AG04450 (cell line): ENCODE measurements at regions not wholly inside any gene's neighbourhood (a gene's known extent, or its start where the extent isn't known, plus 50 kb on each side); places are given as distances from the start of the nearest gene placed in this dataset.

ENCODE experiments used
- CTCF ChIA-PET: fragments of 300-600, 350-600 bp; formaldehyde crosslinking; extraction: SDS; loops from one replicate; lab custom pipeline; 2022; ENCODE audit warnings: antibody characterized with exemption, inconsistent platforms; lab: Charles Lee
- POLR2A ChIA-PET: fragments of 350-600 bp; formaldehyde crosslinking; extraction: SDS; loops from one replicate; lab custom pipeline; 2021; ENCODE audit warnings: antibody characterized with exemption, inconsistent platforms; lab: Yijun Ruan, JAX
- DNase-seq: peaks from one replicate; pipeline ENCODE4 v3.0.0-alpha.2; 2011; ENCODE audit warnings: low read depth, low spot score
- H3K27ac ChIP-seq: one replicate; pipeline ENCODE4 v1.5.1; 2012; ENCODE audit warnings: low read depth, low read length, control low read depth
- H3K27me3 ChIP-seq: one replicate; pipeline ENCODE4 v1.6.0; 2012; ENCODE audit warnings: low read length; ENCODE audit not compliant: control insufficient read depth, insufficient read depth
- H3K4me3 ChIP-seq: 2 replicates; pipeline ENCODE4 v1.5.1; 2011; ENCODE audit warnings: mild to moderate bottlenecking, low read depth, low read length, control low read depth
- H3K9me3 ChIP-seq: 2 replicates; pipeline ENCODE4 v1.5.1; 2012; ENCODE audit warnings: low read length; ENCODE audit not compliant: control insufficient read depth, insufficient read depth
- TF ChIP-seq, protein P1 (sequence below): IDR thresholded peaks from 2 replicates; pipeline ENCODE4 v1.5.1; 2011; ENCODE audit warnings: low read depth, low read length, control low read depth, inconsistent platforms

DNA sequence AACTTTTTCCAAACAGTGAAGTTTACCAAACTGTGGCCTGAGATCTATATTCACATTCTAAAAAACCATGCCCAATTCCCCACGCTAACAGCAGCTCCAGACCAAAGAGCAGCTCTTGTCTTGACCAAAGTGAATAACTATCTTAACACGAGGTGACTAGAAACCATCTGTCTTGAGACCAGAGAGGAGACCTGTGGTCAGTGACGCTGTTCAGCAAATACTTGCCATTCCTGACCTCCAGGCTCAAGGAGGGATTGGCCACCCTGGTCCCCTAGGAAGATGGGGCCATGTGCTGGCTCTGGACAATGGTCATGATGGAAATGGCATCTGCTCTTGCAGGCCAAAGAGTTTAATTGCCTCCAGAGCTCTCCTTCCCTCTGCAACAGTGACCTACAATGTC is 104.4 kb upstream of the CD93 start:
- POLR2A ChIA-PET, result no interaction called here
- Histone ChIP-seq H3K27ac (no peak overlapping the region), H3K9me3 (no peaks in the 10 kb centered on the region; the same call in 1 of the 2 replicates), H3K27me3 (peaks cover 9% of the 10 kb centered on the region), H3K4me3 (no peak overlapping the region)
- TF ChIP-seq, protein P1, sequence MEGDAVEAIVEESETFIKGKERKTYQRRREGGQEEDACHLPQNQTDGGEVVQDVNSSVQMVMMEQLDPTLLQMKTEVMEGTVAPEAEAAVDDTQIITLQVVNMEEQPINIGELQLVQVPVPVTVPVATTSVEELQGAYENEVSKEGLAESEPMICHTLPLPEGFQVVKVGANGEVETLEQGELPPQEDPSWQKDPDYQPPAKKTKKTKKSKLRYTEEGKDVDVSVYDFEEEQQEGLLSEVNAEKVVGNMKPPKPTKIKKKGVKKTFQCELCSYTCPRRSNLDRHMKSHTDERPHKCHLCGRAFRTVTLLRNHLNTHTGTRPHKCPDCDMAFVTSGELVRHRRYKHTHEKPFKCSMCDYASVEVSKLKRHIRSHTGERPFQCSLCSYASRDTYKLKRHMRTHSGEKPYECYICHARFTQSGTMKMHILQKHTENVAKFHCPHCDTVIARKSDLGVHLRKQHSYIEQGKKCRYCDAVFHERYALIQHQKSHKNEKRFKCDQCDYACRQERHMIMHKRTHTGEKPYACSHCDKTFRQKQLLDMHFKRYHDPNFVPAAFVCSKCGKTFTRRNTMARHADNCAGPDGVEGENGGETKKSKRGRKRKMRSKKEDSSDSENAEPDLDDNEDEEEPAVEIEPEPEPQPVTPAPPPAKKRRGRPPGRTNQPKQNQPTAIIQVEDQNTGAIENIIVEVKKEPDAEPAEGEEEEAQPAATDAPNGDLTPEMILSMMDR, result no peak
- CTCF ChIA-PET, result interaction anchor here (1.0 kb wide), 1 partner anchor 499 kb away, joined by 3 read pairs; no protein-coding TSS in a partner anchor
- no peak for DNase-seq

DNA sequence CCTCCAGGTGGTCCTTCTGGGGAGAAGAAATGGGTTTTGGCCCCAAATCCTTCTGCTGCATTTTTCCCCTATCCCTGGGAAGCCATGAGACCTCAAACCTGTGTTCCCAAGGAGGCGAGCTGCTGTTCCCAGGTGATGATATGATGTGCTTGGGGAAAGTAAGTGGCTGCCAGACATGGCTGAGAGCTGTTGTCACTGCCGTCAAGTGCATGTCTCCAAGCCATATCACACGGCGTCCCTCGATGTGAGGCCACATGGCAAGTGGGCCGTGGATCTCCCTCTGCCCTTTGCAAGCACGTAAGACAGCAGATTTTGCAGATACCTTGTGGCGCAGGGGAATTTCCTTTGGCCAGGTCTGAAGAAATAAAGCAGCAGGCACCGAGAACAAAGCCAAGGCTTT is 103.7 kb upstream of the CD93 start:
- no peak overlapping the region for H3K4me3 ChIP-seq
- H3K27ac ChIP-seq, result no peak overlapping the region
- peaks cover 9% of the 10 kb centered on the region for H3K27me3 ChIP-seq
- ChIA-PET POLR2A (no interaction called here), CTCF (interaction anchor here (1.0 kb wide), 1 partner anchor 498 kb away, joined by 3 read pairs; no protein-coding TSS in a partner anchor)
- no peaks in the 10 kb centered on the region; the same call in 1 of the 2 replicates for H3K9me3 ChIP-seq
- no peak for DNase-seq
- TF ChIP-seq, protein P1, result no peak

DNA sequence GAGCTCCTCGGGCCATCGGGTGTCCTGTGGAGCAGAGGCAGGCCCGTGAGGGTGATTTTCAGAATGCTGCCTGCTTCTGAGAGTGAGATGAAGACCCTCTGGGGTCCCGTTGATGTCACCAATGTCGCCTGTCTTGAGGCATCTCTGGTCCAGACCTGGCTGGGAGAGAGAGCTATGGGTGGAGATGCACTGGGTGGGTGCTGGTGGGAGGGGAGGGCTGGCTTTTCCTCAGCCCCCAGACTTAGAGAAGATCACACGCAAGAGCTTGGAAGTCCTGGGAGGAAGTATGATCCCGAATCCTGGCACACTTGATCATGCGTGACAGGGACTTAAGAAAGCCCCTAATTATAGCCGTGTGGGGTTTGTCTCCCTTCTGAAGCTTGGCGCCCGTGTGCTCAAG is 103.2 kb upstream of the CD93 start:
- no peak for DNase-seq
- CTCF ChIA-PET, result interaction anchor here (1.0 kb wide), 1 partner anchor 138 kb away, joined by 3 read pairs; no protein-coding TSS in a partner anchor
- POLR2A ChIA-PET, result no interaction called here

DNA sequence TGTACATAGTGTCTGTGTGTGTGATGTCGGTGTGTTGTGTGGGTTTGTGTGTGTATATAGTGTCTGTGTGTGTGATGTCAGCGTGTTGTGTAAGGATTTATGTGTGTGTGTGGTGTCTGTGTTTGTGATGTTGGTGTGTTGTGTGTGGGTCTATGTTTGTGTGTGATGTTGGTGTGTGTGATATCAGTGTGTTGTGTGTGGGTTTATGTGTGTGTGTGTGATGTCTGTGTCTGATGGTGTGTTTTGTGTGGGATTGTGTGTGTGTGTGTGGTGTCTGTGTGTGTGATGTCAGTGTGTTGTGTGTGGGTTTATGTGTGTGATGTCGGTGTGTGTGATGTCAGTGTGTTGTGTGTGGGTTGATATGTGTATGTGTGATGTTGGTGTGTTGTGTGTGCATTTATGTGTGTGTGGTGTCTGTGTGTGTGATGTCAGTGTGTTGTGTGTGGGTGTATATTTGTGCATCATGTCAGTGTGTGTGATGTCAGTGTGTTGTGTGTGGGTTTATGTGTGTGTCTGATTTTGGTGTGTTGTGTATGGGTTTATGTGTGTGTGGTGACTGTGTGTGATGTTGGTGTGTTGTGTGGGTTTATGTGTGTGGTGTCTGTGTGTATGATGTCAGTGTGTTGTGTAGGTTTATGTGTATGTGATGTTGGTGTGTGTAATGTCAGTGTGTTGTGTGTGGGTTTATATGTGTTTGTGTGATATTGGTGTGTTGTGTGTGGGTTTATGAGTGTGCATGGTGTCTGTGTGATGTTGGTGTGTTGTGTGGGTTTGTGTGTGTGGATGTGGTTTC is 102.4 kb upstream of the CD93 start:
- no peak overlapping the region for H3K27ac ChIP-seq
- TF ChIP-seq, protein P1, result no peak
- H3K4me3 ChIP-seq, result no peak overlapping the region
- H3K9me3 ChIP-seq, result no peaks in the 10 kb centered on the region; the same call in 1 of the 2 replicates
- H3K27me3 ChIP-seq, result peaks cover 9% of the 10 kb centered on the region
- ChIA-PET POLR2A (no interaction called here), CTCF (interaction anchor here (1.0 kb wide), 1 partner anchor 138 kb away, joined by 3 read pairs; no protein-coding TSS in a partner anchor)
- no peak for DNase-seq

More for the DNA sequence above, 103.2 kb upstream of the CD93 start:
- Histone ChIP-seq H3K27me3 (peaks cover 9% of the 10 kb centered on the region), H3K27ac (no peak overlapping the region), H3K9me3 (no peaks in the 10 kb centered on the region; the same call in 1 of the 2 replicates), H3K4me3 (no peak overlapping the region)
- TF ChIP-seq, protein P1, result no peak

DNA sequence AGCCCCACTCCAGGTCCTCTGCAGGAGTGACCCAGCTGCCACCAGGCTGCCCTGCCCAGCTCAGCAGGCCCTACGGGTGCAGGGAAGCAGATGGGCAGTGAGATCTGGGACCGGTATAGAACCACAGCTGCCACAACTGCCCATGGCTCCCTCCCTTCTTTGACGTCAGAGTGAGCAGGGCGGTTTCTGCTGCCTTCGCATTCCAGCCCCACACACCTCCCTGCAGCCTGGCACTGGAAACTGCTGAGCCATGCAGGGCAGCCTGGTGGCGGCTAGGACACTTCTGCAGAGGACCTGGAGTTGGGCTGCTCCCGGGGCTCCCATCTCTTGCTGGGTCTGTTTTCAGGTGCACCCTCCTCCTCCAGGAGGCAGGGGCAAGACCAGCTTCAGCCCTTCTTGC is 101.6 kb upstream of the CD93 start:
- no peaks in the 10 kb centered on the region; the same call in 1 of the 2 replicates for H3K9me3 ChIP-seq
- ChIA-PET CTCF (no interaction called here), POLR2A (no interaction called here)
- no peak for DNase-seq
- no peak overlapping the region for H3K4me3 ChIP-seq
- H3K27ac ChIP-seq, result no peak overlapping the region
- TF ChIP-seq, protein P1, result no peak
- H3K27me3 ChIP-seq, result peaks cover 7% of the 10 kb centered on the region
